CD4-positive, alpha-beta T cell treated with Interleukin-21 for 1 hour (primary cell): ENCODE measurements at regions not wholly inside any gene's neighbourhood (a gene's known extent, or its start where the extent isn't known, plus 50 kb on each side); places are given as distances from the start of the nearest gene placed in this dataset.

Experiments
- DNase-seq: peaks from one replicate; pipeline ENCODE4 v3.0.0-alpha.2; 2020

GRCh38 chr18:27899893-27900292 is 277.0 kb downstream of the CDH2 start:
- no peak for DNase-seq

GRCh38 chr18:27894746-27895145 is 282.2 kb downstream of the CDH2 start:
- no peak for DNase-seq

DNA sequence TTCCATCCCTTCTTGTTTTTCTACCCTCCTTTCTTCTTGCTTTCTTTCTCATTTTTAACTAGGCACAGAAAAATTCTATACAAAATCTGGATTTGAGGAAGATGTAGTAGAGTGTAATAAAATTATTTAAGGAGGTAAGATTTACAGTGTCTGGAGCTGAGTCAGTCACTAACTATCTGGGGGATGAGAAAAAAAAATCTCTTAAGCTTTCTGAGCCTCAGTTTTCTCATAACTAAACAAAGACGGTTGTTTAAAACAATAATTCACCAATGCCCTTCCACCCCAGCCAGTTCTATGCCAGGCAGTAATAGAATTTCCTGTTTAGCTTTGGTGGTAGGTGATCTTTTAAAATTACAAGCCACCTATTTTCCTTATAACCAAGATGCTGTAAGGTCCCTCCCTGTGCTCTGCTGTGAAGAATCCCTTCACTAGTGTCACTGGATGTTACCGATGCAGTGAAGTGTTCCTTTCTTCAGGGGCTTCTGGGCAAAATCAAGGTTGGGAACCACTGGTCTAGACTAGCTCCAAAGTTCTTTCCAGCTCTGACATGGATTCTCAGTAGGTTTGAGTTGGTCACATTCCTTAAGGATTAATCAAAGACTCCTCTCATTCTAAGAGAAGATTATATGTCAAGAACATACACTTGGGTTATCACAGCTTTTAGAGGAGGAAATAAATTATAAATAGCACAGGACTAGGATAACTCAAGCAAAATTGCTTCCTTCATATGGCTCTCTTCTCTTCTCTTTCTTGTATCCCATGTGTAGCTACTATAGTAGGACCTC is 289.0 kb downstream of the CDH2 start:
- DNase-seq, result no peak

DNA sequence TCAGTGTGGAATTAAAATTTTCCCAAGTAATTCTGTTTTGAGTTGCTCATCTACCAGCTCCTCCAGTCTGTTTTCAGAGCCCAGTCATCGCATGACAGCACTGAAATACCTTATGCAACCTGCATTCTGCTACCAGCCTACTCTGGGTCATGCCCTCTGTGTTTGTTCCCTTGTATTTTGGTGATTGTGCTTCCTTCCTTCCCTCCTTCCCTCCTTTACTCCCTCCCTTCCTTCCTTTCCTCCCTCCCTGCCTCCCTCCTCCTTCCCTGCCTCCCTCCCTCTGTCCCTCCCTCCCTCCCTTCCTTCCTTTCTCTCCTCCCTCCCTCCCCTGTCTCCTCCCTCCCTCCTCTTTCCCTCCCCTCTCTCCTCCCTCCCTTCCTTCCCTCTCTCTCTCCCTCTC is 289.6 kb downstream of the CDH2 start:
- no peak for DNase-seq

GRCh38 chr18:27879540-27879939 is 297.4 kb downstream of the CDH2 start:
- DNase-seq, result no peak

DNA sequence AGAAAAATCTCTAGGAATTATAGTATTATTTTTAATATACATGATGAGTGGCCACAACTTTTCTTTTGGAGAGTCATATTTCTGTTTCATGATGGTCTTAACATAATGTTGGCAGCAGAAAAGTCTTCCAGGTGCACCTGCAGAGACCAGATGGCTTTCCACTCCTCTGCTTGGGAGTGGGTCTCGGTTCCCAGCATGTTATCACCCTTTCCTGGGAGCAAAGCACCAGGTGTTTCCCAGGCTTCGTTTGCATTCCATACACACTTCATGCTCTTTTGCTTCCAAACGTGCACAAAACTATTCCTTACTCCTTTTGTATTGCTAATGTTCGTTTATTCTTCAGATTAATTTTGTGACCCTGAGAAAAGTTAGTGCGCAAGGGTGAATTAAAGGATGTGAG is 305.2 kb downstream of the CDH2 start:
- DNase-seq, result no peak

DNA sequence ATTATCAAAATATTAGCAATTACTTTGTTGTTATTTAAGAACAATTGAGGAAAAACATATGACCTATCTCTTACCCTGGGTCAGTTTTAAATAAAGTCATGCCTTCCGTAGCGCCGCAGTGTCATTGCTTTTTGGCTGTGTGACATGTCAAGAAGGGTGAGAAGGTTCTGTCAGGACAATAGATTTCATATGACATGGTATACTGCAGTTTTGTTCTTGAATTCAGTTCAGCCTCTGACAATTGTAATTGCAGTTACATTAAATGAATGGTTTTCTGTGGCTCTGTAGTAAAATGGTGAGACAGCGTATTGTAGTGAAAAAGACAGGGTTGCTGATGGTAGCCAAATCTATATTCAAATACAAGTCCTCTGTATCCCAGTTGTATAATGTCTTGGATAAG is 307.2 kb downstream of the CDH2 start:
- DNase-seq, result no peak

DNA sequence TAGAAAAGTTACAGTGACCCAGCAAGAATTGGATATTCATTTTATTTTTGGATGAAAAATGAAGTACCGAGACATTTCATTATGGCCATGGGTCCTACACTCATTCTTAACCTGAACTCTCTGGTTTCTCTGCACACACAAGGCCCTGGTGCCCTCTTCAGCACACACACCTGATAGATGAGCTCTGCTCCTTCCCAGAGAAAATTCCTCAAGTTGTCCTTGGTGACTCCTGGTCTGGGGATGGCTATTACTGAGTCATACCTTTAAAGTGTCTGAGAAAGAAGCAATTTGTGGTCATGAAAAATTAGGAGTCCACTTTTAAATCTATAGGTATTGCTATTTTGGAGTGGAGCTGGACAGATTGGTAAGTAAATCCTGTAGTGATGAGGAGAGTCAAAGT is 311.5 kb downstream of the CDH2 start:
- no peak for DNase-seq

GRCh38 chr18:27863780-27864430 is 313.0 kb downstream of the CDH2 start:
- no peak for DNase-seq

DNA sequence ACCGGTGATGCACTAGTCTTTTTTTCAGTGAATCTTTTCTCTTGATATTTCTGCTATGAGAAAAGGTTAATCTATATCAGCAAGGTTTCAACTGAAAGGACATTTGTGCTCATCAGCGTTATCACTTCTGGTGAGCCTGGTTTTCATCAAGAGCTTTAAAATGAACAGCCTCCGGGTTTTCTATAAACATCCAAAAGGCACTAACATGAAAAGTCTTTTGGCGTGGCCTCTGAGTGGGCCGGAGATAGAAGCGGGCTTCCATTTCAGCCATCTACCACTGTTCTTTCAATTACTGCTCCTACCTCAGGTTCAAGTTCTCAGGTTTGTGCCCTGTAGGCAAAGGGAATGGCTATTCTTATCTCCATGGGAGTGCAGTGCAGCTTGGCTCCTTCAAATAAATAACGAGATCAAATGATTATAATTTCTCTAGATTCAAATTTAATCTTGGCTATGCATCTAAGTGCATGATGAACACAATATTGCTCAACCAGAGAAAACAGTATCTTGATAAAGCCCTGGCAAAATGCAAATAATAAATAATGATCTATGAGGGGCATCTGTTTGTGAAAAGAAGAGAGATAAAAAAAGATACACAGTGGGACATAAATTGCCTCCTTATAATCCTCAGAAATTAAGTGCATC is 314.8 kb downstream of the CDH2 start:
- no peak for DNase-seq

DNA sequence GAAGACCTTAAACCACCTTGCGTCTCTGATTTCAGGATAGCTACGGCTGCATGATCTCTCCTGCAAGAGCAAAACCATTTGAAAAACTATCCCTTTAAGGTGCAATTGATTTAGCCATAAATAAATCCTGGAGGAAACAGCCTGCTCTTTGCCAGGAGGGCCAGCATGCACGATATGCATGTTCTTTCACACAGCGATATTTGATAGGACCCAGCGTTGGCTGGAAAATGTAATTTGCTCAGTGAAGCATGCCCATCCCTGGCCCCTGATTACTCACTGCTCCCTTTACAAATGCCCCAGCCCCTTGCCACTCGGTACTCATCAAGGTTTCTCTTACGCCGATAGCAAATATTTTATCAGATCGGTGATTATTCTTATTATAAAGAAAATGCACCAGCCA is 315.4 kb downstream of the CDH2 start:
- DNase-seq, result no peak

- no peak for DNase-seq
Observed at GRCh38 chr18:27860701-27861107, 316.2 kb downstream of the CDH2 start.

- DNase-seq, result no peak
Observed at GRCh38 chr18:27860011-27860410, 316.9 kb downstream of the CDH2 start.

GRCh38 chr18:27856820-27857219 is 320.1 kb downstream of the CDH2 start:
- DNase-seq, result no peak

GRCh38 chr18:27855486-27855885 is 321.4 kb downstream of the CDH2 start:
- no peak for DNase-seq

DNA sequence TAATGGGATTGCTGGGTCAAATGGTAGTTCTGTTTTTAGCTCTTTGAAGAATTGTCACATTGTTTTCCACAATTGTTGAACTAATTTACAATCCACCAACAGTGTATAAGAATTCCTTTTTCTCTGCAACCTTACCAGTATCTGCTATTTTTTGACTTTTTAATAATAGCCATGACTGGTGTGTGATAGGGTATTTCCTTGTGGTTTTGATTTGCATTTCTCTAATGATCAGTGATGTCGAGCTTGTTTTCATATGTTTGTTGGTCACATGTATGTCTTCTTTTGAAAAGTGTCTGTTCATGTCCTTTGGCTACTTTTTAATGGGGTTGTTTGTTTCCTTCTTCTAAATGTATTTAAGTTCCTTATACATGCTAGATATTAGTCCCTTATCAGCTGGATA is 322.3 kb downstream of the CDH2 start:
- no peak for DNase-seq

- DNase-seq, result no peak
Observed at GRCh38 chr18:27848336-27848735, 328.6 kb downstream of the CDH2 start.

- no peak for DNase-seq
Observed at GRCh38 chr18:27847412-27847811, 329.5 kb downstream of the CDH2 start.

- DNase-seq, result no peak
Observed at GRCh38 chr18:27845897-27846296, 331.0 kb downstream of the CDH2 start.

GRCh38 chr18:27843783-27844777 is 332.9 kb downstream of the CDH2 start:
- no peak for DNase-seq

- DNase-seq, result no peak
Observed at GRCh38 chr18:27839141-27839540, 337.8 kb downstream of the CDH2 start.

DNA sequence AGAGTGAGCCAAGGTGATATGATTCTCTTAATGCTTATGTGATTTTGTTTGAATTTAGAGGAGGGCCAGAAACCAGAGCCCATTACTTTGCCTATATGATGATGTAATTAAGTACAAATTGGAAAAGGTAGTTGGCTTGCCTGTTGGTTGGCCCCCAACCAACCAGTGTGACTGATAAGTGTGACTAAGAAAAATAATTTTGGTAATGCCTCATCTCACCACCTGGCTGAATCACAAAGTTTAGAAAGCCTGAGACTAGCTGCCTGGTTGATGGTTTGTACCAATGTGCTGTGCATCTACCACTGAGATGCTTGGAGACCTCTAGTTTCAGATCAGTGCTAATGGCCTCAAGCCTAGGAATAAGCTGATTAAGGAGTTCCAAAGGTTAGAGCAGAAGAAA is 338.7 kb downstream of the CDH2 start:
- DNase-seq, result no peak

GRCh38 chr18:27826101-27826500 is 350.8 kb downstream of the CDH2 start:
- no peak for DNase-seq
